ENCODE measurements at regions not wholly inside any gene's neighbourhood (a gene's known extent, or its start where the extent isn't known, plus 50 kb on each side); places are given as distances from the start of the nearest gene placed in this dataset.

GRCh38 chr10:14468023-14468441 is 137.3 kb upstream of the FRMD4A start:
- Mint-ChIP-seq H3K9me3 (no peaks in the 10 kb centered on the region), H3K36me3 (no peaks in the 10 kb centered on the region), H3K27me3 (peaks cover 24% of the 10 kb centered on the region), H3K27ac (no peak overlapping the region), H3K4me3 (no peak overlapping the region), H3K4me1 (no peaks in the 10 kb centered on the region)
- no peak for DNase-seq
- CTCF ChIA-PET = no interaction called here

DNA sequence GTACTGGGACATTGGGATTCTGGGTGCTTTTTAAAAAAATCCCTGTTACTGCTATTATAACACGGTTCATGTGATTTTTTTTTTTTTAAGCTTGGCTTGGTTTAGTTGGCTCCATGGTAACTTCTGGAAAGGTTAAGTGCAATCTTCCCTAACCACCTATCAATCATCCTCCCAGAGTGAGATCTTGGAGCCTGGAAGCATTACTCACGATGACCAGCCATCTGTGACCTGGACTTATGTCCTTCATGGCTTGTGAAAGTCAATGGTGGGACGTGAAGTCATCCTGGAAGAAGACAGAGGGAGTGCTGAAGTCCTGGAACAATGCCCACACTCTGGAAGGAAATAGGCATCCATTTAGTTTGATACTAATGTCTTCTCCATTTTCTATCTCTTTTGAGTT is 135.5 kb upstream of the FRMD4A start:
- DNase-seq = no peak
- Mint-ChIP-seq H3K27me3 (peaks cover 12% of the 10 kb centered on the region), H3K4me3 (no peak overlapping the region), H3K4me1 (no peaks in the 10 kb centered on the region), H3K36me3 (no peaks in the 10 kb centered on the region), H3K9me3 (no peaks in the 10 kb centered on the region), H3K27ac (no peak overlapping the region)
- CTCF ChIA-PET = no interaction called here

DNA sequence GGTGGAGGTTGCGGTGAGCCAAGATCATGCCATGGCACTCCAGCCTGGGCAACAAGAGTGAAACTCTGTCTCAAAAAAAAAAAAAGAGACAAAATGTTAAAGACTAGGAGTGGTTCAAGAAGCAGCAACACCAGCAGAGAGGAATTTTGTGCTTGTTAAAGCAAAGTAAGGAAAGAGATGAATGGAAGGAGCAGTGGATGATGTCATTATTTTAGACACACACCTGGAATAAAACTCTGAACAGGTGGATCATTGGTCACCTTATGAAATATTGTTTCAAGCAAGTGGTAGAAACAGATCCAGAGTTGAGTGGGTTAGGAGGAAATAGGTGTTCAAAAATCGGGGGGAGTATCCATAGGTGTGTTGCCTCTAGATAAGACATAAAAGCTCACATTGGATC is 129.7 kb upstream of the FRMD4A start:
- Mint-ChIP-seq H3K36me3 (no peaks in the 10 kb centered on the region), H3K27me3 (peaks cover 13% of the 10 kb centered on the region), H3K4me1 (no peaks in the 10 kb centered on the region), H3K27ac (no peak overlapping the region), H3K4me3 (no peak overlapping the region), H3K9me3 (no peaks in the 10 kb centered on the region)
- CTCF ChIA-PET = no interaction called here
- no peak for DNase-seq

GRCh38 chr10:14459665-14460064 is 128.9 kb upstream of the FRMD4A start:
- no peaks in the 10 kb centered on the region for H3K4me1 Mint-ChIP-seq
- CTCF ChIA-PET = no interaction called here
- H3K4me3 Mint-ChIP-seq = no peak overlapping the region
- H3K36me3 Mint-ChIP-seq = no peaks in the 10 kb centered on the region
- peaks cover 13% of the 10 kb centered on the region for H3K27me3 Mint-ChIP-seq
- H3K27ac Mint-ChIP-seq = no peak overlapping the region
- no peaks in the 10 kb centered on the region for H3K9me3 Mint-ChIP-seq
- DNase-seq = no peak

- Mint-ChIP-seq H3K4me3 (no peak overlapping the region), H3K27me3 (peaks cover 13% of the 10 kb centered on the region), H3K27ac (no peak overlapping the region), H3K9me3 (no peaks in the 10 kb centered on the region), H3K4me1 (no peaks in the 10 kb centered on the region), H3K36me3 (no peaks in the 10 kb centered on the region)
- CTCF ChIA-PET = interaction anchor here (0.6 kb wide), 1 partner anchor 1549 kb away, joined by 3 read pairs; no protein-coding TSS in a partner anchor
- DNase-seq = no peak
Observed at GRCh38 chr10:14456870-14457266, 126.1 kb upstream of the FRMD4A start.

GRCh38 chr10:14456218-14456869 is 125.6 kb upstream of the FRMD4A start:
- H3K9me3 Mint-ChIP-seq = no peaks in the 10 kb centered on the region
- H3K36me3 Mint-ChIP-seq = no peaks in the 10 kb centered on the region
- no peak overlapping the region for H3K27ac Mint-ChIP-seq
- CTCF ChIA-PET = interaction anchor here (0.6 kb wide), 1 partner anchor 65 kb away, joined by 3 read pairs; no protein-coding TSS in a partner anchor
- H3K4me3 Mint-ChIP-seq = no peak overlapping the region
- H3K4me1 Mint-ChIP-seq = no peaks in the 10 kb centered on the region
- no peak for DNase-seq
- peaks cover 13% of the 10 kb centered on the region for H3K27me3 Mint-ChIP-seq

- Mint-ChIP-seq H3K4me3 (no peak overlapping the region), H3K4me1 (no peaks in the 10 kb centered on the region), H3K9me3 (peaks cover 2% of the 10 kb centered on the region), H3K27ac (no peak overlapping the region), H3K36me3 (no peaks in the 10 kb centered on the region), H3K27me3 (peaks cover 13% of the 10 kb centered on the region)
- no peak for DNase-seq
- CTCF ChIA-PET = no interaction called here
Observed at GRCh38 chr10:14454629-14455028, 123.9 kb upstream of the FRMD4A start.

GRCh38 chr10:14454206-14454605 is 123.5 kb upstream of the FRMD4A start:
- CTCF ChIA-PET = no interaction called here
- Mint-ChIP-seq H3K27ac (no peak overlapping the region), H3K27me3 (peaks cover 13% of the 10 kb centered on the region), H3K36me3 (no peaks in the 10 kb centered on the region), H3K9me3 (peaks cover 6% of the 10 kb centered on the region), H3K4me3 (no peak overlapping the region), H3K4me1 (no peaks in the 10 kb centered on the region)
- DNase-seq = no peak

DNA sequence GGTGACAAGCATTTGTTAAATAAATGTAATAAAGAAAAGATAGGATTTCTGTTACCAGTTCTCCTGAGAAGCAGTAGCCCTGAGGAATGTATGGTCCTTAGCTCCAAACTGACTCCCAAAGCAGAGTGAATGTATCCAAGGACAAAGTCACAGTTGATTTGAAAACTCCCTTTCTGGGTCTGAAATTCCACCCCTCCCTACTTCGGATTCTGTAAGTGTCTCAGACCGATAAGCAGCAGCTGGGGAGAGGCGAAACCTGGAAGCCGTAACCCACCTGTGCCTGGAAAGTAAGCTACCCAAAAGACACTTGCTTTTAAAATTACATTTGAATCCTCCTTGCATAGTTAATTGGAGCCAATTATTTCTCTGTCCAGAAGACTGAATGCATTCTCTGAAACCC is 122.9 kb upstream of the FRMD4A start:
- Mint-ChIP-seq H3K4me1 (no peaks in the 10 kb centered on the region), H3K36me3 (no peaks in the 10 kb centered on the region), H3K4me3 (no peak overlapping the region), H3K9me3 (peaks cover 9% of the 10 kb centered on the region), H3K27ac (no peak overlapping the region), H3K27me3 (peaks cover 9% of the 10 kb centered on the region)
- CTCF ChIA-PET = no interaction called here
- DNase-seq = no peak

DNA sequence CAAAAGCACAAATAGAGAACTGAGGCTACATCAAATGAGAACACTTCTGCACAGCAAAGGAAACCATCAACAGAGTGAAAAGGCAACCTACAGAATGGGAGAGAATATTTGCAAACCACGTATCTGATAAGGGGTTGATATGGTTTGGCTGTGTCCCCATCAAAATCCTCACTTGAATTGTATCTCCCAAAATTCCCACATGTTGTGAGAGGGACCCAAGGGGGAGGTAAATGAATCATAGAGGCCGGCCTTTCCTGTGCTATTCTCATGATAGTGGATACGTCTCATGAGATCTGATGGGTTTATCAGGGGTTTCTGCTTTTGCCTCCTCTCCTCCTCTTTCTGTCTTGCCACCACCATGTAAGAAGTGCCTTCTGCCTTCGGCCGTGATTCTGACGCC is 120.6 kb upstream of the FRMD4A start:
- CTCF ChIA-PET = no interaction called here
- Mint-ChIP-seq H3K9me3 (peaks cover 9% of the 10 kb centered on the region), H3K36me3 (no peaks in the 10 kb centered on the region), H3K4me1 (no peaks in the 10 kb centered on the region), H3K4me3 (no peak overlapping the region), H3K27me3 (peaks cover 4% of the 10 kb centered on the region), H3K27ac (no peak overlapping the region)
- DNase-seq = no peak

GRCh38 chr10:14450041-14450491 is 119.3 kb upstream of the FRMD4A start:
- Mint-ChIP-seq H3K27me3 (no peaks in the 10 kb centered on the region), H3K4me1 (no peaks in the 10 kb centered on the region), H3K36me3 (no peaks in the 10 kb centered on the region), H3K9me3 (peaks cover 9% of the 10 kb centered on the region), H3K4me3 (no peak overlapping the region), H3K27ac (no peak overlapping the region)
- DNase-seq = no peak
- CTCF ChIA-PET = no interaction called here

- CTCF ChIA-PET = no interaction called here
- Mint-ChIP-seq H3K27ac (no peak overlapping the region), H3K36me3 (no peaks in the 10 kb centered on the region), H3K4me3 (no peak overlapping the region), H3K4me1 (no peaks in the 10 kb centered on the region), H3K9me3 (peaks cover 9% of the 10 kb centered on the region), H3K27me3 (peaks cover 5% of the 10 kb centered on the region)
- no peak for DNase-seq
Observed at GRCh38 chr10:14449293-14449815, 118.6 kb upstream of the FRMD4A start.

DNA sequence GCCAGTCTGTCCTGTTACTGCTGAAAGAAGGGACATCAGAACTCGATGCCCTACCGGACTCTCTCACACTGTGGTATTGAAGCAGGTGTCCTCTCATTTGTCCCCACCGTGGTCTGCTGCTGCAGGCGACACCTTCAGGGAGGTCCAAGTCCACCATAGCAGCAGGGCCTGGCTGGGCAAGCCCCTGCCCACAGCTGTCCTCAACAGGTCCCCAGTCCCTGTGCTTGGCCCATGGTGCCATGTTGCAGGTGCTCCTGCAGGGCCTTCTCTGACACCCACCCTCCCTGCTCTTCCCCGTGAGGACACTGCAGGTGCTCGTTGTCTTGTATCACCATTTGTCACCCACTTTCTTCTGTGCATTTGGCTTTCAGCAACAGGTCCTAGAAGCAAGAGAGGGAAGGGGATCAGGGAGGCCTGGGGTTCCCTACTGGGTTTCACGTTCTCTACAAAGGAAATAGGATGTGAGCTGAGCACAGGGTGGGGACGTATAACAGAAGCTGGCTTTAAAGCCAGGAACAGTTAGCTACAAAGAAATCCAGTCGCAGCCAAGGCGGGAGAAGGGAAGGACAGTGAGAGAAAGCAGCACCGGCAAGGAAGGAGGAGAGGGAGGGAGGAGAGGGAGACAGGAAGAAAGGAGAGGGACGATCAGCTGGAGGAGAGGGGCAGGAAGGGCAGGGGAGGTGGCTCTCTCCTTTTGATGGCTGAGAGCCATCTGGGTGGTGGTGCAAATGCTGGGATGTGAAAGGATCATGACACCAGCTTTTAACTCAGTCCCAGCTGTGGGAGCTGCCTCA is 117.7 kb upstream of the FRMD4A start:
- Mint-ChIP-seq H3K4me1 (no peaks in the 10 kb centered on the region), H3K36me3 (no peaks in the 10 kb centered on the region), H3K27me3 (peaks cover 10% of the 10 kb centered on the region), H3K9me3 (peaks cover 9% of the 10 kb centered on the region), H3K27ac (no peak overlapping the region), H3K4me3 (no peak overlapping the region)
- CTCF ChIA-PET = no interaction called here
- no peak for DNase-seq

- Mint-ChIP-seq H3K4me3 (no peak overlapping the region), H3K27ac (no peak overlapping the region), H3K4me1 (no peaks in the 10 kb centered on the region), H3K36me3 (no peaks in the 10 kb centered on the region), H3K27me3 (peaks cover 10% of the 10 kb centered on the region), H3K9me3 (peaks cover 9% of the 10 kb centered on the region)
- CTCF ChIA-PET = no interaction called here
- DNase-seq = no peak
Observed at GRCh38 chr10:14447094-14447839, 116.5 kb upstream of the FRMD4A start.

All from activated naive CD4-positive, alpha-beta T cell treated with anti-CD3 and anti-CD28 coated beads, Interleukin-2, amount 10 ng/mL, durations not matched to agents 7 days and 5 days (primary cell).